ENCODE measurements at regions not wholly inside any gene's neighbourhood (a gene's known extent, or its start where the extent isn't known, plus 50 kb on each side); places are given as distances from the start of the nearest gene placed in this dataset.

- TF ChIP-seq HSF4 (CRISPR knock-in tag; IDR thresholded peaks at IDR 0.05; ENCODE audit: borderline replicate concordance), result no peak
- TF ChIP-seq NUFIP1 (IDR thresholded peaks at IDR 0.05; ENCODE audit: partially characterized antibody), result no peak
Observed at GRCh38 chr17:69760562-69760961, 314.5 kb upstream of the KCNJ16 start (continued).

- no peak overlapping the region for H3K4me2 ChIP-seq (ENCODE audit: insufficient read depth, low read length)
- H2AFZ ChIP-seq (ENCODE audit: low read depth, low read length), result no peak overlapping the region
- H3K4me3 ChIP-seq, result no peak overlapping the region
- WGBS (ENCODE audit: insufficient coverage, low coverage, missing lambda C conversion rate), result 0% methylated on average over 1 of the region's 1 CpG
- TF ChIP-seq ZHX1 (conservative IDR thresholded peaks at IDR 0.05; ENCODE audit: low read length), result no peak
- no peak for TF ChIP-seq E2F8 (IDR thresholded peaks at IDR 0.05; ENCODE audit: low read depth, partially characterized antibody)
- no peak for TF ChIP-seq TGIF2 (CRISPR knock-in tag; IDR thresholded peaks at IDR 0.05)
- TF ChIP-seq ZNF121 (CRISPR knock-in tag; conservative IDR thresholded peaks at IDR 0.05), result no peak
- no peak for TF ChIP-seq SRSF7 (optimal IDR thresholded peaks at IDR 0.05; ENCODE audit: low read depth, low read length)
- FAIRE-seq (no peak), ATAC-seq (no peak), DNase-seq (ENCODE audit: extremely low read depth in 1 of 4, low spot score in 3 of 4) (no peak)
- ChIA-PET POLR2A (no interaction called here), CTCF (ENCODE audit: low intra/inter-chr PET ratio) (no interaction called here)
- H3K9ac ChIP-seq (ENCODE audit: insufficient read depth in 1 of 2, low read depth in 2 of 2, low read length in 2 of 2), result no peak overlapping the region
- H3K4me1 ChIP-seq (replicated peaks in 1 of 2; ENCODE audit: control insufficient read depth in 2 of 2, insufficient read depth in 2 of 2, low read length in 2 of 2), result no peaks in the 10 kb centered on the region
- no peaks in the 10 kb centered on the region for H3K9me3 ChIP-seq (replicated peaks; ENCODE audit: control insufficient read depth, insufficient read depth, low read depth, low read length)
- no peak overlapping the region for H3K27ac ChIP-seq (ENCODE audit: extremely low read depth, low read depth, low read length)
- H3K36me3 ChIP-seq (ENCODE audit: control insufficient read depth, insufficient read depth, low read length), result no peaks in the 10 kb centered on the region
- no peaks in the 10 kb centered on the region for H3K27me3 ChIP-seq (ENCODE audit: control insufficient read depth in 2 of 2, insufficient read depth in 2 of 2, low read length in 2 of 2)
- in situ Hi-C loops (cut with MboI), result no loop called here
- H4K20me1 ChIP-seq (replicated peaks; ENCODE audit: control insufficient read depth, insufficient read depth, low read length), result no peaks in the 10 kb centered on the region
- H3K9me1 ChIP-seq (ENCODE audit: control insufficient read depth, insufficient read depth, low read length), result no peaks in the 10 kb centered on the region
- BruUV-seq (replicated peaks), result no TSS peak
- intact Hi-C loops (cut with micrococcal nuclease), result no loop called here
- H3K79me2 ChIP-seq (ENCODE audit: control insufficient read depth, insufficient read depth, low read length), result no peaks in the 10 kb centered on the region
Observed at GRCh38 chr17:69761011-69761410, 314.0 kb upstream of the KCNJ16 start.

Data from K562 (cell line).